Fibroblast of lung (primary cell): ENCODE measurements at regions not wholly inside any gene's neighbourhood (a gene's known extent, or its start where the extent isn't known, plus 50 kb on each side); places are given as distances from the start of the nearest gene placed in this dataset.
A peak's percentile ranks its signal among the peaks of the same experiment; 100 is the strongest.

ENCODE experiments used
- DNase-seq, 2 donors: peaks; one replicate each; pipeline versions ENCODE4 v3.0.0 to v3.0.0-alpha.2; 2010; ENCODE audit warnings: low read depth in 2 of 2
- H2AFZ ChIP-seq: 2 replicates; pipeline ENCODE4 v1.5.1; 2012; ENCODE audit warnings: low read length, control low read depth, inconsistent platforms
- H3K27ac ChIP-seq: 2 replicates; pipeline ENCODE4 v1.5.1; 2011; ENCODE audit warnings: low read length, control low read depth; ENCODE audit not compliant: insufficient read depth
- H3K27me3 ChIP-seq: 2 replicates; pipeline ENCODE4 v1.5.1; 2011; ENCODE audit warnings: mild to moderate bottlenecking, low read length; ENCODE audit not compliant: control insufficient read depth, insufficient read depth
- H3K36me3 ChIP-seq: 2 replicates; pipeline ENCODE4 v1.5.1; 2011; ENCODE audit warnings: low read length; ENCODE audit not compliant: control insufficient read depth, insufficient read depth
- H3K4me1 ChIP-seq: 2 replicates; pipeline ENCODE4 v1.5.1; 2011; ENCODE audit warnings: low read length; ENCODE audit not compliant: control insufficient read depth, insufficient read depth; ENCODE audit errors: extremely low read depth
- H3K4me2 ChIP-seq: 2 replicates; pipeline ENCODE4 v1.5.1; 2011; ENCODE audit warnings: low read length, control low read depth; ENCODE audit not compliant: insufficient read depth; ENCODE audit errors: extremely low read depth
- H3K4me3 ChIP-seq, 4 experiments: fragments of 200-600 bp in 1 of 4; sonication (generic) in 1 of 4; replicated peaks in 1 of 4; 2 replicates each; pipeline ENCODE4 v1.5.1; 2011 to 2016; ENCODE audit warnings: low read length in 4 of 4, low read depth in 3 of 4, mild to moderate bottlenecking in 3 of 4, control low read depth in 2 of 4, inconsistent platforms in 1 of 4, mixed read lengths in 1 of 4; ENCODE audit not compliant: insufficient read depth in 1 of 4; ENCODE audit errors: control extremely low read depth in 1 of 4
- H3K79me2 ChIP-seq: 2 replicates; pipeline ENCODE4 v1.5.1; 2012; ENCODE audit warnings: mild to moderate bottlenecking, low read length, inconsistent platforms; ENCODE audit not compliant: control insufficient read depth, insufficient read depth
- H3K9ac ChIP-seq: 2 replicates; pipeline ENCODE4 v1.5.1; 2011; ENCODE audit warnings: mild to moderate bottlenecking, low read length, control low read depth; ENCODE audit not compliant: insufficient read depth
- H3K9me3 ChIP-seq: 2 replicates; pipeline ENCODE4 v1.5.1; 2012; ENCODE audit warnings: low read depth, low read length; ENCODE audit not compliant: control insufficient read depth, insufficient read depth
- H4K20me1 ChIP-seq: 2 replicates; pipeline ENCODE4 v1.5.1; 2011; ENCODE audit warnings: low read length; ENCODE audit not compliant: control insufficient read depth, insufficient read depth; ENCODE audit errors: extremely low read depth
- CTCF ChIP-seq, 2 donors: IDR thresholded peaks in 1 of 2; conservative IDR thresholded peaks in 1 of 2; 1 replicate in 1 of 2; 2 replicates in 1 of 2; pipeline ENCODE4 v1.5.1; 2011 to 2012; ENCODE audit warnings: low read length in 2 of 2, control low read depth in 1 of 2, inconsistent platforms in 1 of 2, low read depth in 1 of 2, mild to moderate bottlenecking in 1 of 2
- EZH2 ChIP-seq: IDR thresholded peaks from 2 replicates; pipeline ENCODE4 v1.5.1; 2012; ENCODE audit warnings: low read length, control low read depth, mild to moderate bottlenecking; ENCODE audit errors: missing control alignments

GRCh38 chr11:46216765-46217089 is 60.7 kb upstream of the CREB3L1 start:
- Histone ChIP-seq H3K27me3 (no peaks in the 10 kb centered on the region), H3K79me2 (no peaks in the 10 kb centered on the region), H2AFZ (peak overlapping the region; percentile 75), H3K9me3 (no peaks in the 10 kb centered on the region), H3K4me3 (no peak overlapping the region), H4K20me1 (no peaks in the 10 kb centered on the region), H3K4me1 (no peaks in the 10 kb centered on the region), H3K9ac (no peak overlapping the region), H3K4me2 (peak overlapping the region; percentile 88), H3K36me3 (no peaks in the 10 kb centered on the region), H3K27ac (no peak overlapping the region)
- TF ChIP-seq EZH2 (no peak), CTCF (conservative IDR thresholded peaks at IDR 0.05 in 1 of 2, IDR thresholded peaks at IDR 0.05 in 1 of 2; ENCODE audit: low read depth in 1 of 2, low read length in 2 of 2) (no peak)
- DNase-seq, result no peak

GRCh38 chr11:46216019-46216764 is 61.3 kb upstream of the CREB3L1 start:
- Histone ChIP-seq H2AFZ (peak overlapping the region; percentile 75), H3K4me2 (peak overlapping the region; percentile 88), H3K9ac (no peak overlapping the region)

More at GRCh38 chr11:46216019-46216764, 61.3 kb upstream of the CREB3L1 start:
- Histone ChIP-seq H3K9me3 (no peaks in the 10 kb centered on the region), H3K27ac (no peak overlapping the region), H4K20me1 (no peaks in the 10 kb centered on the region), H3K4me3 (peak overlapping the region; percentile 39 to 49 (median 45)), H3K79me2 (no peaks in the 10 kb centered on the region), H3K36me3 (no peaks in the 10 kb centered on the region), H3K4me1 (no peaks in the 10 kb centered on the region), H3K27me3 (no peaks in the 10 kb centered on the region)
- TF ChIP-seq EZH2, result no peak
- TF ChIP-seq CTCF (conservative IDR thresholded peaks at IDR 0.05 in 1 of 2, IDR thresholded peaks at IDR 0.05 in 1 of 2; ENCODE audit: low read depth in 1 of 2, low read length in 2 of 2), result no peak
- DNase-seq, result peak; percentile 4 to 26
